Erythroblast (primary cell): ENCODE measurements at regions not wholly inside any gene's neighbourhood (a gene's known extent, or its start where the extent isn't known, plus 50 kb on each side); places are given as distances from the start of the nearest gene placed in this dataset.

Experiments
- GATA1 ChIP-seq: IDR thresholded peaks from 2 replicates; pipeline ENCODE4 v1.6.1; 2011; ENCODE audit warnings: low read depth, mild to moderate bottlenecking, control low read depth, low read length, moderate library complexity
- POLR2A ChIP-seq: IDR thresholded peaks from 2 replicates; pipeline ENCODE4 v1.6.1; 2011; ENCODE audit warnings: mild to moderate bottlenecking, low read length

GRCh38 chr1:232557096-232557495, 72.8 kb downstream of the SIPA1L2 start:
- no peak for TF ChIP-seq POLR2A
- TF ChIP-seq GATA1 = no peak
